ENCODE measurements at regions not wholly inside any gene's neighbourhood (a gene's known extent, or its start where the extent isn't known, plus 50 kb on each side); places are given as distances from the start of the nearest gene placed in this dataset.

- TF ChIP-seq ZNF18 (tag by site-specific recombination; IDR thresholded peaks at IDR 0.05) = no peak
Measured at GRCh38 chr11:32176223-32176934, 85.5 kb downstream of the RCN1 start (continued).

DNA sequence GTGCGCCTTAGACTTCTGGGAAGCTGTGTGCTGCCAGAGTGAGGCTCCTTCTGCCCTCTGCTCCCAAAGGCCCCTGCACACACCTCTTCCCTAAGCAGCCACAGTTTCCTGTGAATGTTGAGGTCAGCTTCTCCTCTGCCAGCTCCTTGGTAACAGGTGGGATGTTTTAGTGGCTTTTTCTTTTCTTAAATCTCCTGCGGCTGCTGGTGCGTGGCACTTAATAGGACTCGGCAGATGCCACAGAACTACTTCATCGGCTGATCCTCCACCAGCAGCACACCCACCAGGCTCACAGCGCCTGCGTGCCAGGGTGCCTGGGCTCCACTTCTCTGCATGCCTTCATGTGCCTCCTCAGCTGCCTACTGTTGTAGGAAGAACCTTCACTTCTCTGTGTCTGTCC is 87.8 kb downstream of the RCN1 start:
- ChIA-PET POLR2A (no interaction called here), CTCF (interaction anchor here (0.9 to 7.4 kb wide), 4 partner anchors 13 to 222 kb away, joined by 3 to 120 read pairs (median 8); no protein-coding TSS in a partner anchor)
- TF ChIP-seq, protein P1, sequence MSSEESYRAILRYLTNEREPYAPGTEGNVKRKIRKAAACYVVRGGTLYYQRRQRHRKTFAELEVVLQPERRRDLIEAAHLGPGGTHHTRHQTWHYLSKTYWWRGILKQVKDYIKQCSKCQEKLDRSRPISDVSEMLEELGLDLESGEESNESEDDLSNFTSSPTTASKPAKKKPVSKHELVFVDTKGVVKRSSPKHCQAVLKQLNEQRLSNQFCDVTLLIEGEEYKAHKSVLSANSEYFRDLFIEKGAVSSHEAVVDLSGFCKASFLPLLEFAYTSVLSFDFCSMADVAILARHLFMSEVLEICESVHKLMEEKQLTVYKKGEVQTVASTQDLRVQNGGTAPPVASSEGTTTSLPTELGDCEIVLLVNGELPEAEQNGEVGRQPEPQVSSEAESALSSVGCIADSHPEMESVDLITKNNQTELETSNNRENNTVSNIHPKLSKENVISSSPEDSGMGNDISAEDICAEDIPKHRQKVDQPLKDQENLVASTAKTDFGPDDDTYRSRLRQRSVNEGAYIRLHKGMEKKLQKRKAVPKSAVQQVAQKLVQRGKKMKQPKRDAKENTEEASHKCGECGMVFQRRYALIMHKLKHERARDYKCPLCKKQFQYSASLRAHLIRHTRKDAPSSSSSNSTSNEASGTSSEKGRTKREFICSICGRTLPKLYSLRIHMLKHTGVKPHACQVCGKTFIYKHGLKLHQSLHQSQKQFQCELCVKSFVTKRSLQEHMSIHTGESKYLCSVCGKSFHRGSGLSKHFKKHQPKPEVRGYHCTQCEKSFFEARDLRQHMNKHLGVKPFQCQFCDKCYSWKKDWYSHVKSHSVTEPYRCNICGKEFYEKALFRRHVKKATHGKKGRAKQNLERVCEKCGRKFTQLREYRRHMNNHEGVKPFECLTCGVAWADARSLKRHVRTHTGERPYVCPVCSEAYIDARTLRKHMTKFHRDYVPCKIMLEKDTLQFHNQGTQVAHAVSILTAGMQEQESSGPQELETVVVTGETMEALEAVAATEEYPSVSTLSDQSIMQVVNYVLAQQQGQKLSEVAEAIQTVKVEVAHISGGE (tag by site-specific recombination; conservative IDR thresholded peaks at IDR 0.05; ENCODE audit: low read depth) = no peak
- TF ChIP-seq, protein P2, sequence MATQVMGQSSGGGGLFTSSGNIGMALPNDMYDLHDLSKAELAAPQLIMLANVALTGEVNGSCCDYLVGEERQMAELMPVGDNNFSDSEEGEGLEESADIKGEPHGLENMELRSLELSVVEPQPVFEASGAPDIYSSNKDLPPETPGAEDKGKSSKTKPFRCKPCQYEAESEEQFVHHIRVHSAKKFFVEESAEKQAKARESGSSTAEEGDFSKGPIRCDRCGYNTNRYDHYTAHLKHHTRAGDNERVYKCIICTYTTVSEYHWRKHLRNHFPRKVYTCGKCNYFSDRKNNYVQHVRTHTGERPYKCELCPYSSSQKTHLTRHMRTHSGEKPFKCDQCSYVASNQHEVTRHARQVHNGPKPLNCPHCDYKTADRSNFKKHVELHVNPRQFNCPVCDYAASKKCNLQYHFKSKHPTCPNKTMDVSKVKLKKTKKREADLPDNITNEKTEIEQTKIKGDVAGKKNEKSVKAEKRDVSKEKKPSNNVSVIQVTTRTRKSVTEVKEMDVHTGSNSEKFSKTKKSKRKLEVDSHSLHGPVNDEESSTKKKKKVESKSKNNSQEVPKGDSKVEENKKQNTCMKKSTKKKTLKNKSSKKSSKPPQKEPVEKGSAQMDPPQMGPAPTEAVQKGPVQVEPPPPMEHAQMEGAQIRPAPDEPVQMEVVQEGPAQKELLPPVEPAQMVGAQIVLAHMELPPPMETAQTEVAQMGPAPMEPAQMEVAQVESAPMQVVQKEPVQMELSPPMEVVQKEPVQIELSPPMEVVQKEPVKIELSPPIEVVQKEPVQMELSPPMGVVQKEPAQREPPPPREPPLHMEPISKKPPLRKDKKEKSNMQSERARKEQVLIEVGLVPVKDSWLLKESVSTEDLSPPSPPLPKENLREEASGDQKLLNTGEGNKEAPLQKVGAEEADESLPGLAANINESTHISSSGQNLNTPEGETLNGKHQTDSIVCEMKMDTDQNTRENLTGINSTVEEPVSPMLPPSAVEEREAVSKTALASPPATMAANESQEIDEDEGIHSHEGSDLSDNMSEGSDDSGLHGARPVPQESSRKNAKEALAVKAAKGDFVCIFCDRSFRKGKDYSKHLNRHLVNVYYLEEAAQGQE (tag by site-specific recombination; IDR thresholded peaks at IDR 0.05) = no peak
- TF ChIP-seq ZNF155 (tag by site-specific recombination; IDR thresholded peaks at IDR 0.05) (no peak), ZNF16 (tag by site-specific recombination; IDR thresholded peaks at IDR 0.05; ENCODE audit: low read depth) (no peak), ZNF146 (tag by site-specific recombination; IDR thresholded peaks at IDR 0.05) (no peak), ZNF274 (IDR thresholded peaks at IDR 0.05; ENCODE audit: low read length) (no peak), ZNF274 (tag by site-specific recombination; IDR thresholded peaks at IDR 0.05; ENCODE audit: borderline replicate concordance) (no peak), HOXC10 (CRISPR knock-in tag; IDR thresholded peaks at IDR 0.05) (no peak), ZBTB6 (tag by site-specific recombination; IDR thresholded peaks at IDR 0.05) (no peak)
- no peaks in the 10 kb centered on the region for H3K36me3 ChIP-seq (ENCODE audit: control insufficient read depth in 2 of 2, insufficient read depth in 1 of 2, low read length in 2 of 2)
- H3K4me1 ChIP-seq (ENCODE audit: control insufficient read depth, insufficient read depth, low read length) = no peaks in the 10 kb centered on the region
- no peak overlapping the region for H3K27ac ChIP-seq (ENCODE audit: extremely low read depth, low read depth, low read length)
- H3K4me3 ChIP-seq (ENCODE audit: low read depth, low read length) = no peak overlapping the region
- H3K9me3 ChIP-seq (ENCODE audit: control insufficient read depth, insufficient read depth, low read depth, low read length) = no peaks in the 10 kb centered on the region

DNA sequence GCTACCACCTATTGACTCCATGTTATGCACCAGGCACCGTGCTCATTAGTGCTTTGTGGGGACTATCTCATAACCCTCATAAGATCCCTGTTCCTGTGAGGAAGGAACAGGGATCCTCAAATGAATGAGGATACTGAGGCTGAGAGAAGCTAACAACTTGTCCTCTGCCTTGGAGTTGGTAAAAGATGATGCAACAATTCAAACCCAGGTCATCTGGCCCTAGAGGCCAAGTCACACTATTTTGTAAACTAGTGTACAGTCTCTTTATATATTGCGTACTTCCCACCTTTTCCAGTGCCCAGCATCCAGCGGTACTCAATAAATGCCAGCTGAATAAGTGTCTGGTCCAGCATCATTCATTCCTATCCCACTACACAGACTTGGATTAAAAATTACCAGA is 92.6 kb downstream of the RCN1 start:
- H3K9me3 ChIP-seq (ENCODE audit: control insufficient read depth, insufficient read depth, low read depth, low read length) = no peaks in the 10 kb centered on the region
- no peaks in the 10 kb centered on the region for H3K36me3 ChIP-seq (ENCODE audit: control insufficient read depth in 2 of 2, insufficient read depth in 1 of 2, low read length in 2 of 2)
- CTCF ChIA-PET = interaction anchor here (0.5 to 1.1 kb wide), 5 partner anchors 10 to 843 kb away, joined by 3 to 4 read pairs (median 3); no protein-coding TSS in a partner anchor
- POLR2A ChIA-PET = no interaction called here
- H3K4me1 ChIP-seq (ENCODE audit: control insufficient read depth, insufficient read depth, low read length) = no peaks in the 10 kb centered on the region
- no peak overlapping the region for H3K4me3 ChIP-seq (ENCODE audit: low read depth, low read length)
- no peak overlapping the region for H3K27ac ChIP-seq (ENCODE audit: extremely low read depth, low read depth, low read length)
- TF ChIP-seq ZNF140 (tag by site-specific recombination; IDR thresholded peaks at IDR 0.05) (no peak), YY1 (tag by site-specific recombination; IDR thresholded peaks at IDR 0.05) (no peak), MYNN (tag by site-specific recombination; IDR thresholded peaks at IDR 0.05; ENCODE audit: borderline replicate concordance) (no peak), ZNF223 (tag by site-specific recombination; IDR thresholded peaks at IDR 0.05) (no peak), GFI1B (tag by site-specific recombination; IDR thresholded peaks at IDR 0.05) (no peak), BCL11A (tag by site-specific recombination; IDR thresholded peaks at IDR 0.05; ENCODE audit: low read depth) (no peak), ZNF2 (tag by site-specific recombination; IDR thresholded peaks at IDR 0.05) (no peak), ZFP37 (tag by site-specific recombination; IDR thresholded peaks at IDR 0.05) (no peak), ZNF169 (tag by site-specific recombination; IDR thresholded peaks at IDR 0.05) (no peak)
- TF ChIP-seq, protein P3, sequence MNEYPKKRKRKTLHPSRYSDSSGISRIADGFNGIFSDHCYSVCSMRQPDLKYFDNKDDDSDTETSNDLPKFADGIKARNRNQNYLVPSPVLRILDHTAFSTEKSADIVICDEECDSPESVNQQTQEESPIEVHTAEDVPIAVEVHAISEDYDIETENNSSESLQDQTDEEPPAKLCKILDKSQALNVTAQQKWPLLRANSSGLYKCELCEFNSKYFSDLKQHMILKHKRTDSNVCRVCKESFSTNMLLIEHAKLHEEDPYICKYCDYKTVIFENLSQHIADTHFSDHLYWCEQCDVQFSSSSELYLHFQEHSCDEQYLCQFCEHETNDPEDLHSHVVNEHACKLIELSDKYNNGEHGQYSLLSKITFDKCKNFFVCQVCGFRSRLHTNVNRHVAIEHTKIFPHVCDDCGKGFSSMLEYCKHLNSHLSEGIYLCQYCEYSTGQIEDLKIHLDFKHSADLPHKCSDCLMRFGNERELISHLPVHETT (tag by site-specific recombination; IDR thresholded peaks at IDR 0.05) = no peak

All from HEK293 (cell line).